HG03045 (cell line): ENCODE measurements at regions not wholly inside any gene's neighbourhood (a gene's known extent, or its start where the extent isn't known, plus 50 kb on each side); places are given as distances from the start of the nearest gene placed in this dataset.

Experiments
- ATAC-seq: cut with Tn5 transposase; IDR thresholded peaks from one replicate; pipeline ENCODE4 v1.9.1; 2021; ENCODE audit warnings: mild to moderate bottlenecking, moderate library complexity; ENCODE audit not compliant: unreplicated experiment

DNA sequence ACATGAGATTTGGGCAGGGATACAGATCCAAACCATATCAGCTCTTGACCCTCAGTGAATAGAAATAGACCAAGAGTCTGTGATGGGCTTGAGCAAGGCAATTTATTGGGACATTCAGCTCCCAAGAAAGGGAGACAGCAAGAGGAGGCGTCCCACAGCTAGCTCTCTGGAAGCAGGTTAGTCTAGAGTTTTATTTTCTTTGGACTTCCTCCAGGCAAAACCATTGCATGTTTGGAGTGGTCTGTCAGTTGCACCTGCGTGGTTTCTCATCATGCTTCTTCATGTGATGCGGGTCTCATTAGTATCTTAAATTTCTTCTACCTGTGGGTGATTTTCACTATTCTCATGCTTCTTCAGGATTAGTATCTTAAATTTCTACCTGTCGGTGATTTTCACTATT lies 1530.6 kb downstream of the PLA2G4A start:
- no peak for ATAC-seq

DNA sequence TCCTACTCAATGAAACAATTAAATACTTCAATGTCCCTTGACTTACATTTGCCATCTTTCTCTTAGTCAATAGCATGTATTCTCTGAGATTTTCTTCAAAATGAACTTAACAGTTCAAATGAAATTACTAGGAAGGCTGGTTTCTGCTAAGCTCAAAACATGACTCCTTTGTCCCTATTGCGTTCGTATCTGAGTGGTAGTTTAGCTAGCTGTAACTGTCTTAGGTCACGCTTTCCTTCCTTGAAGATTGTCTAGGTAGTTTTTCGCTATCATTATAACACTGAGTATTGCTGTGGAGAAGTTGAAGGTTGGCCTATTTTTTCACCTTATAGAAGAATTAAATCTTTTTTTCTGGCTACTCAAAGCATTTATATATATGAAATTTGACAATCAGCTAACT lies 1535.2 kb downstream of the PLA2G4A start:
- ATAC-seq: no peak

DNA sequence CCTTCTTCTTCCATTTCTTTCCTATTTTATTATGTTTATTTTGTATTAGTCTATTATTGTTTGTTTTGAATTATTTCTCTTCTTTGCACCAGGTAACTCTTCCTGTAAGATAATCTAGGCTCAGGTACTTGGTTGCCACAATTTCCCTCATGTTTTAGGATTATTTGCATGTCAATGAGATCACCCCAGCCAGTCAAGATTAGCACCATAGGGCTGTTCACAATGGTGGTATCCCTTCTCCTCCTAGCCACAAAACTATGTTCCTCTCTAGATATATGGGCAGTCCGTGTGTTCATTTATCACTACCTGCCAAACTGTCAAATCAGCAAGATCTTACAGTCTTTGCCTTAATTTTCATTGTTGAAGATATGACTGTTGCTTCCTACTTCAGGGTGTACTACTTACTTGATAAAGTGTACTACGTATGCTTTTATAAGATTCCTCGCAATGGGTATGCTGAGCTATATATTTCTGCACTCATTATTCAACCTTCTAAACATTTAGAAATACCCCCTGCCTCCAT lies 1536.2 kb downstream of the PLA2G4A start:
- no peak for ATAC-seq

DNA sequence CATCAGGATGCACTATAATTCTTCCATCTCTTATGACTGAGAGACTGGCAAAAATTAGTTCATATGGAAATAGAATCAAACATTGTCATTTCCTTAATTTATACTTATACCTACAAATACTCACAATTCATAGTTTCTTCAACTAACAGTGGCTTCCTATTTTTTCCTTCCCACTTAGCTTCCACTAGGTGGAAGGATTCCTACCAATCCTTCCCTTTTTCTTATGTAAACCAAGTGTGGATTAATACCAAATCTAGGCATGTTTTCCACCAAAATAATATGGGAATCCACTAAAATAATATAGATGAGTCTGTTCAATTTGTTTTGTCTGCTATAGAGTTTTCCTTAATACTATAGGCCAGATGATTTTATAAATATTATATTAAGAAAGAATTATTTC lies 1537.1 kb downstream of the PLA2G4A start:
- no peak for ATAC-seq

DNA sequence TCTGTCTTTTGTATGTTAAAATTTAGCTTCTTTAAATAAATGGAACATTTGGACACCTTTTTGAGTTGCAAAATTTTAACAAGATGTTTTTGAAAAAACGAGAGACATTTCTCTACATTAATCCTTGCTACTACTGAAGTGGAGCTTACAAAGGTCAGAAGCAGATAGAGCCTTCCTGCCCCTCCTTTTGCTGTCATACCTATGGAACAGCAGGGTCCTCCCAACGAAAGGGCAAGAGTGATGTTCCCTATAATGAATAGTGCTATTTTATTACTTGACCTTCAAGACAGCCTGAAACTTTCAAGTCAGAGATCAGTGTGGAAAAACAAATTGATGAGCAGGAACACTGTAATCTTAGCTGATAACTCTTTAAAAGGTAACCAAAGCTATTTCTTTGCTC lies 1538.9 kb downstream of the PLA2G4A start:
- no peak for ATAC-seq

DNA sequence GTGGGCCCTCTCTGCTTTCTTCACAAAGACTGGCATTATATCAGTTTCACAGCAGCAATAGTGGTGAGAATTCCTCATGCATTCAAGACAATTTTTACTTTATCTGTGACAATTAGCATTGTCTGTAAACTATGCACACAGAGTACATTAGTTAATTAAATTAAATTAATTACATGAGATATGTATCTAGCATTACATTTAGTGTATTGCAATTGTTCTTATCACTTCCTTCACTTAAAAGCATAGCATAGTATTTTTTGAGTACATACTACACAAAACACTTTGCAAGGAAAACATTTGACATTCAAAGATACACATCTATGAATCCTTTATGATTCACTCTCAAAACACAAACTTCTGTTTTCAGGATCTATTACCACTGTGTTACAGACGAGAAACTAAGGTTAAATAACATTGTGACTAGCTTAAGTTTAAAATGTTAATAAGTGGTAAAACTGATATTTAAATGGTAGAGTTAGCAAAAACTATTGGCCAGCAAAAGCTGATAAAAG lies 1542.6 kb downstream of the PLA2G4A start:
- ATAC-seq: no peak

DNA sequence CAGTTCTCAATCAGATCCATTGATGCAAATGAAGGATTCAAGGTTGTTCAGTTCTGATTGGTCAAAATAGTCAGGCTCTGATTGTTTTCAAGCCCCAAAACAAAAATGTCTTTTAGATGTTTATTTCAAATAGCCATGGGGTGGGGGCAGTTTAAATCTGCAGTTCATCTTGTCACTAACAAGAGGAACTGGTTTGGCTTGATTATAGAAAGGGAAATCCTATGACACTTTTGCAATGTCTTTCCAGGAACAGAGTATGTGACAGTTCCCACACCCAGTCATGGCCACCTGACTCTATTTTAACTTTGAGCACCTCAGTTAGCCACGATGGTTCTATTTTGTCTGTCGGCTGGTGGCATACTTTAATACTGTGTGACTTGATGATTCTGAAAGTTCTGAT lies 1544.1 kb downstream of the PLA2G4A start:
- ATAC-seq: no peak

DNA sequence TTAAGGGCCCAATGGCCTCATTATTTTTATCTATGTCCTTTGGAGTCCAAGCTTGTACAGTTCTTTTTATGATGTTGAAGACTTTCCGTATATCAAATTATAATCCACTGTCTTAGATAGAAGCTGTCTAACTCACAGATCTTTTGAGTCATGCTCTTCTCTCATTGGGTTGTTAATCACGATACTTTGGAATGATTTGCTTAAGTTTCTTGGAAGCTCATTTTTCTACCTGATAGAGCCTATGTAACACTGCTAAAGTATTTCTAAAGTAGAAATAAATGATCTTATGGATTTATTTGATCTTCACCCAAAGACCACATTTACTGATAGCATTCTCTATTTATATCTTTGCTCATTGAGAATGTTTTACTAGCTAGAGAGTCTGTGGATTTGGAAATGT lies 1554.1 kb downstream of the PLA2G4A start:
- no peak for ATAC-seq

DNA sequence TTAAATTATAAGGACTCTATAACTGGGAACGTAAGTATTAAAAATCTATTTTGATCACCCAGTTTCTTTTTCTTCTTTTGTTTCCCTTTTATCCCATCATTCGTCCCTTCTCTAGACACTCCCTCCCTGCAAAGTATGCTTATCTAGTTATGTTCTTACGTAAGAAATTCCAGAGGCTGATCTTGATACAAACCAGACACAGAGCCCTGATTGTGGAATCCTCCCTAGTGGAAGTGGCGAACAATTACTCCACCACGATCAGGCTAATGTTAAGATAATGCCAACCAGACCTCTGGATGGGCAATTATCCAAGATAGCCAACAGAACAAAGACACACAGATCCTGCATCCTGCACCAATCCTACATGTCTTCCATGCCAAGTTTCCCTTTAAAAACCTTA lies 1557.4 kb downstream of the PLA2G4A start:
- no peak for ATAC-seq

DNA sequence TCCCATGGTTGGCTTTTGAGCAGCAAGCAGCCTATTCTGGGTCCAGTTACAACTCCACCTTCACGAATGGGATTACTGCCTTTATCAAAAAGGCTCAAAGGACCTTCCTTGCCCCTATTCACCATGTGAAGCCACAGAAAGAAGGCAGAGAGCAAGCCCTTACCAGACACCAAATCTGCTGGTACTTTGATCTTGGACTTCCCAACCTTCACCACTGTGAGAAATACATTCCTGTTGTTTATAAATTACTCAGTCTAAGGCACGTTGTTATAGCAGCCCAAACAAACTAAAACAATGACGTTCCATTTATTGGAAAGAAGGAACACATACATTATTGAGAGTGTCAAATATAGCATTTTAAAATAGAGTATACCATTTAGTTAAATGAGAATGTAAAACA lies 1557.9 kb downstream of the PLA2G4A start:
- no peak for ATAC-seq

DNA sequence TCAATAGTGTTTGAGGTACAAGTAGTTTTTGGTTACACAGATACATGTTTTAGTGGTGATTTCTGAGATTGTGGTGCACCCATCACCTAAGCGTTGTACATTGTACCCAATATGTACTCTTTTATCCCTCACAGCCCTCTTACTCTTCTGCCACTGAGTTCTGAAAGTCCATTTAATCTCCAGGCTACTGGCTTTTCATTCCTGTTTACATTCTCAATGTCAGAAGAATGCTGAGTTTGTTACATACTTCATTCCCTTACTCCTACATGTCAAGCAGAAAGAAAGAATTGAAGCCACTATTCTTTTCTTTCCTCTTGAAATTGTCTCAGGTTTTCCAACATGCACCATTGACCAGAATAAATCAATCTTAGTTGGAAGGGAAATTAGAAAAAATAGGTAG lies 1565.9 kb downstream of the PLA2G4A start:
- no peak for ATAC-seq

DNA sequence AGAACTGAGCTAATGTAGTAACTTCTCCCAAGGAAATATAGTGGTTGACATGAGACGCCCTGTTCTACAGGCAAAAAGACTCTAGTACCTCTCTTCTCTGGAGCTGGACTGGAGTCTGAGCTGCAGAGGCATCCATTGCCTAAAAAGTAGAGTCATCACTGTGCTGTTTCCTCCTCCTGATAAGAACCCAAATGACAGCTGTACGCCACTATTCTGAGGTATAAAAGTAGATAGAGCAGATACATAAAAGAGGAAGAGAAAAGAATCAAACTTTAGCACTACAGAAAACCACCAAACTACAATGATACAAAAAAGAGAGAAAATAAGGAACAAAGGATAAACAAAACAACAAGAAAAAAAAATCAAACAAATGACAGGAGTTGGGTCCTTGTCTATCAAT lies 1568.8 kb downstream of the PLA2G4A start:
- no peak for ATAC-seq

DNA sequence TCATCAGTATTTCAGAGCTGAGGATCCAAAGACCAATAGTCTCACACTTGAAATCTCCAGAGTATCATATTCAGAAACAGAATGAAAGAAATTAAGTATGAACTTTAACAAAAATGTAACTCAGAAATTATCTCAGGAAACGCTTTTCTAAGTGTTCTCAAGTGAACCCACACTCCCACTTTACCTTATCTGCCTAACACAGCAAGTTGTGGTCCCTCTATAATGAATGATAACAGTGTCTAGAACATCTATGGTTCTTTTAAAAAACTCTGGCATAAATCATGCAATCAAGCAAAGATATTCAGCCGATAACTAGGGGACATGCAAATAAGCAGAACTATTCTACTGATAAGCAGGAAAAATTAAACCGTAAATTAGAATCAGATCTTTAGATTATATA lies 1574.2 kb downstream of the PLA2G4A start:
- no peak for ATAC-seq

DNA sequence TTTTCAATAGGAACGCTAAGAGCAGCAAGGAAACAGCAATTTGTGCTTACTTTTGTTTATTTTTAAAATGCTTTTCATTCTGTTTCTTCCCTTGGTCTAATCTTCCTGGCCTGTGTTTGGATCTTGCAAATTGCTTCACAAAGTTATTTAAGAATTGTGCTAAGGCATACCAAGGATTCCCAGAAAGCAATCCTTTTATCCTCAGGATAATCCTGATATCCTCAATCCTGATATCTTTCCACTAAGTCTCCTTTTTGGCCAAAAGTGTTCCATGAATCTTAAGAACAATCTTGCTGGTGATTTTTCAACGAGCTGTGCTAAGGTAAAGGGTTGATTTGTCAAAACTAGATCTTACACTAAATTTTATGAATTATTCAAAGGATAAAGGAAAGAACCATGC lies 1577.9 kb downstream of the PLA2G4A start:
- ATAC-seq: no peak

DNA sequence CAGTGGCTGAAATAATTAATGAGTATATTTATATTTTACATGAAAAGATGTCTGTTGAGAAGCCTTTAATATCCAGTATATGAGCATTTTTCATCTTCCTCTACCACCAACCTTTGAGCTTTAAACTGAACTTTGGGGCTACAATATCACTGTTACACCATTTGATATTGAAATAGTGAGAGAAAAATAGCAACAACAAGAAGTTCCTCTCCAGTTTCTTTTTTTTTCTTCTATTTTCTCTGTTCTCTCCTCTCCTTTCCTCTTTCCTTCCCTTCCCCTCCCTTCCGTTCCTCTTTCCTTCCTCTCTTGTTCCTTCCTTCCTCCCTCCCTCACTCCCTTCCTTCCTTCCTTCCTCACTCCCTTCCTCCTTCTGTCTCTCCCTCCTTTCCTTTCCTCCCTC lies 1591.4 kb downstream of the PLA2G4A start:
- ATAC-seq: no peak

DNA sequence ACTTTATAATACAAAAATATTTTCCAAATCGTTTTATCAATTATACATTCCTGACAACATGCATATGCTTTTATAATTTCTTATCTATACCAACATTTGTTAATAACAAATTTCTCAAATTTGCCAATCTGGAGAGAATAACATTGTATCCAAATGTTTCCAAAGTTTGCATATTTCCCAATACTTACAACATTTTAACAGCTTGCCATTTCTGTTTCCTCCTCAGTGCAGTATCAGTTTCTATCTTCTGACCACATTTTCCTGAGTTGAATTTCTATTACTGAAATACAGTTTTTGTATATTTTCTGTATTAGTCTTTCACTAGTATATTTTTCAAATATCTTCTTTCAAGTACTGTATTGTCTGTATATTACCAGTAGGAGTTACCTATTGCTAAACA lies 1594.3 kb downstream of the PLA2G4A start:
- no peak for ATAC-seq

DNA sequence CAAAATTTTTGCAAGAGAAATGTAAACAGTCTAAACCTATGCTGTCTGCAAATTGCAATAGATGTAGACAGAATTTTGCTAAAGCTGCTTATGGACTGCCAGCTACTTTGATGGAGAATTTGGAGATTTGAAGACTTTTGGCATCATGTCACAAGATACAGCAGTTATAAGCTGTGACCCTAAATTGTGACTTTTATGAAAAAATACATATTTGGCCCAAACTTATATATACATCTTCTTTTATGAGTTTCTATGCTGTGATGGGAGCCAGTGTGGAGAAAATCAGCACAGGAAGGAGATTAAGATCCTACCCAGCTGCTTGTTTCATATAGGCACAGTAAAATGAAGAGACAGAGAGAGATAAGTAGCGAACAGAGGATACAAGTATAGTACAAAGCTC lies 1595.4 kb downstream of the PLA2G4A start:
- ATAC-seq: no peak

DNA sequence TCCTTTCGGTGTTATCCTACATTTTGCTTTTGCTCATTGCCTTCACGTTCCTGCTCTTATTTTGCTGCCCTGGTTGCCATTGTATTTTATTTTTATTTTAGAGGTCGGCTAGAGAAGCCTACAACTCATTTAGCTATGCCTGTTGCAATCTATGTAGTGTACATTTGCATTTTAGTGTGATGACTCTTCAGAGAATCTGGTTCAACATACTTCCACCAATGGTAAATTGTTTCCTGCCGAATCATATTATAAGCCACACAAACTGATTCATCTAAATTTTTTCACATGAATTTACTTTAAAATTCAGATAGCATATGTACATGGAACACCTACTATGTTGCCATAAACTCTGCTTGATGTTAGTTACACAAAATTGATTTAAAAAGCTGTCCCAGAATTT lies 1596.9 kb downstream of the PLA2G4A start:
- ATAC-seq: no peak

DNA sequence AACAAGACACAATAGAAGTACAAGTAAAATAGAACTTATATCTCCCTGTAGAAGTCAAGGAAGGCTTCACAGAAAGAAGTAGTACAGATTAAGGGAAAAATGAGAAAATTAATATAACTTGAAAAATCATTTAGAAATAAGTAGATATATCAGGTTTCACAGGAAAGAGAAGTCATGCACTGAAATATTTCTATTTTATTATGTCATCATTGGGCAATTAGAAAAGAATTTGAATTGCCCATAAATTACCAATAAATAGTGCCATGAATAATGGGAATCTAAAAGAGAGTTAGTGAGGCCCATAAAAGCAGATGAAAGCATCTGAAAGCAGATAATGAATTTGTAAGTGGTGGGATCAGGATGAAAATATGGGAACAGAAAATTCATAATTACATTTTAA lies 1597.8 kb downstream of the PLA2G4A start:
- no peak for ATAC-seq

DNA sequence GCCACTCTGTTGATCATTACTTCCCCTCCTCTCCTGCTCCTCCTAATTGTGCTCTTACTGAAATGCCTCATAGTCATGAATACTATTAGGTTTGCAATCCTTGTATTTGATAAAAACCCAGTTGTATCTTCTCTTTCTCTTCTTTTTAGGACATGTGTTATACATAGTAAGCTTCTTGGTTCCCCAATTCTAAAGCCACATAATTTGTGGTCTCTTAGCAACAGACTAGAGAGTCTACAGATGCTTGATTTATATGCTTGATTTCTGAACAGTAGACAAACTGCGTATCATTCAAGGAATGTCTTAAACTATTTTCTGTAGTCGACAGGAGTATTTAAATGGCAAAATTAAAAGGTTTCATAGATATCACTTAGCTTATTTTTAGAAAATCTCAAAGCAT lies 1598.9 kb downstream of the PLA2G4A start:
- no peak for ATAC-seq

DNA sequence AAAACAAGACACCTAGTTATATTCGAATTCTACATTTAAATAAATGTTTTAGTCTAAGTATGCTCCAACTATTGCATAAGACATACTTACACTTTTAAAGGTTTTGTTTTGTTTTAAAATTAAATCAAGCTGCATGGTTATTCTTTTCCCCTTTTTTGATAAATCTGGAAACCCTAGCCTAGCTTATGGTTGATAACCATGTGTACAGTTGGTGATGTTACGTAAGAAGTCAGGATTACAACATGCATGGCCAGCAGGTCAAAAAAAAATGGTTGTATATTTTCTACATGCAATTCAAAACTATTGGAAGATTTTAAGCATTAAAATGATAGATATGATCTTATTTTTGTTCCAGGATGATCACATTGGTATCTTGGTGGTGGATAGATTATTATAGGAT lies 1600.6 kb downstream of the PLA2G4A start:
- no peak for ATAC-seq

DNA sequence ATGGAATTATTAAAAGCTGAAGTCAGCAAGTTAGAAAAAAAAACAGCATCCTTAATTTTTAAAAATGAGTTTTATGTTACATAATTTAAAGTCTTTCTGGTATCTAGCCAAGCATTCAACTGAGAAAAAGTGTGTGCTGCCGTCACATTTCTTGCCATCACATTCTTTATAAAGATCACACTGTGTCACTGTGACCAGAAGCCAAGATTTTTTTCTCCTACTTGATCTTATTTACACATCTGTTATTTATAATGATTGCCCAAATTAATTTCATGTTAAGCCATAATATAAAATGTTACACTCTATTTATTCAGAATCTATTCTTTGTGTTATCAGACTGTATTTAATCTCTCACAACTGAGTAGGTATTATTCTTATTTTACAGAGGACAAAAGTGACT lies 1603.7 kb downstream of the PLA2G4A start:
- ATAC-seq: no peak

DNA sequence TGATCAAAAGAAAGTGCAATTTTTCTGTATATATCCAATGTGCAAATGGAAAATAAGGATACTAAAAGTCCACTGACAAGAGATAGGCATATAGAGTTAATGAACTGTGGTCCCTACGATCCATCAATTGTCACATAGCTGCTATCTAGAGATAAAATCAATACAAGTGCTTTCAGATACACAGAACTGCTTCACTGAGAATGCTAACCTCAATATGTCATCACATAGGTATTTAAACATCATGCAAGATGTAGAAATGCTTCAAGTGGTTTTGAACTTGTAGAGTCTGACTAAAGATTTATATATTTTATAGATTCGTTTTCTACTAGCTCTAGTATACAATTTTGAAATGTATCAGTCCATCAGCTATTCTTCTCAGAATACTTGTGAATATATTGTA lies 1604.7 kb downstream of the PLA2G4A start:
- ATAC-seq: no peak

DNA sequence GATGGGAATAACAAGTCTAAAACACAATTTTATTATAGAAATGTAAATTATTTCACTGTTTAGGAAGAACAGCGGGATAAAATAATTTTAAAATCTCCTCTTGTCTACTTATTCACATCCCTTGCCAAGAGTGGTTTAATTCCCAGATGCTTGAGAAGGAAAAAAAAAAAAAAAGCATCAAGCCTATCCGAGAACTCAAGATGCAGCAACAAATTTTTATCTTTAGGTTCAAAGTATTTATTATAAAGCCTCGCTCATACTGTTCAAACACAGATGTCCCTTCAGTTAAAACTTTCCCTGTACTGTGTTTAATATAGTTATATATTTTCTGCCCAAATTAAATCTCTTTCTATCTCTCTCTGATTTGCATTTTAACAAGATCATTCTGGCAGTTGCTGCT lies 1615.8 kb downstream of the PLA2G4A start:
- ATAC-seq: no peak
